IMR-90 (cell line): ENCODE measurements at regions not wholly inside any gene's neighbourhood (a gene's known extent, or its start where the extent isn't known, plus 50 kb on each side); places are given as distances from the start of the nearest gene placed in this dataset.

Experiments used
- BHLHE40 ChIP-seq: fragments of 150-350 bp; IDR thresholded peaks from 2 replicates; pipeline ENCODE4 v1.6.1; 2016; ENCODE audit warnings: mild to moderate bottlenecking, low read depth, low read length
- CEBPB ChIP-seq: IDR thresholded peaks from 2 replicates; pipeline ENCODE4 v1.6.1; 2012; ENCODE audit warnings: low read depth, low read length, improper control_type of control experiment
- NFE2L2 ChIP-seq: fragments of 150-350 bp; IDR thresholded peaks from 2 replicates; pipeline ENCODE4 v1.6.1; 2016; ENCODE audit warnings: low read depth, mild to moderate bottlenecking, low read length

GRCh38 chr2:20917287-20917660, 94.4 kb upstream of the LDAH start:
- no peak for TF ChIP-seq NFE2L2
- TF ChIP-seq CEBPB: no peak
- TF ChIP-seq BHLHE40: no peak
